ENCODE measurements at regions not wholly inside any gene's neighbourhood (a gene's known extent, or its start where the extent isn't known, plus 50 kb on each side); places are given as distances from the start of the nearest gene placed in this dataset.

DNA sequence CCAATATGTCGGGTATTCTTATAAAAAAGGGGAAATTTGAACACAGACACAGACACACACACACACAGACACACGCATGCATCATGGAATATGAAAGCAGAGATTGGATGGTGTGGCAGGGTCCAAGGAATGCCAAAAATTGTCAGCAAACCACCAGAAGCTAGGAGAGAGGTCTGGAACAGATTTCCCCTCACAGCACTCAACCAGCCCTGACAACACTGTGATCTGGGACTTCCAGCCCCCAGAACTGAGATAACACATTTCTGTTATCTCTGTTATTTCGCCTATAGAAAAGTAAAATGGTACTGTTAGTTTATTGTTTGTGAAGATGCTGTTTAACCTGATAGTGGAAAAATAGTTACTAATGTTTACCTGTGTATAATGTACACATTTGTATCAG, 145.4 kb upstream of the ZBED5 start:
- no peak overlapping the region for H3K4me3 ChIP-seq (ENCODE audit: low read depth, low read length)
- TF ChIP-seq, protein P1, sequence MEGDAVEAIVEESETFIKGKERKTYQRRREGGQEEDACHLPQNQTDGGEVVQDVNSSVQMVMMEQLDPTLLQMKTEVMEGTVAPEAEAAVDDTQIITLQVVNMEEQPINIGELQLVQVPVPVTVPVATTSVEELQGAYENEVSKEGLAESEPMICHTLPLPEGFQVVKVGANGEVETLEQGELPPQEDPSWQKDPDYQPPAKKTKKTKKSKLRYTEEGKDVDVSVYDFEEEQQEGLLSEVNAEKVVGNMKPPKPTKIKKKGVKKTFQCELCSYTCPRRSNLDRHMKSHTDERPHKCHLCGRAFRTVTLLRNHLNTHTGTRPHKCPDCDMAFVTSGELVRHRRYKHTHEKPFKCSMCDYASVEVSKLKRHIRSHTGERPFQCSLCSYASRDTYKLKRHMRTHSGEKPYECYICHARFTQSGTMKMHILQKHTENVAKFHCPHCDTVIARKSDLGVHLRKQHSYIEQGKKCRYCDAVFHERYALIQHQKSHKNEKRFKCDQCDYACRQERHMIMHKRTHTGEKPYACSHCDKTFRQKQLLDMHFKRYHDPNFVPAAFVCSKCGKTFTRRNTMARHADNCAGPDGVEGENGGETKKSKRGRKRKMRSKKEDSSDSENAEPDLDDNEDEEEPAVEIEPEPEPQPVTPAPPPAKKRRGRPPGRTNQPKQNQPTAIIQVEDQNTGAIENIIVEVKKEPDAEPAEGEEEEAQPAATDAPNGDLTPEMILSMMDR (IDR thresholded peaks at IDR 0.05; ENCODE audit: low read depth, low read length) = no peak
- in situ Hi-C loops (cut with HindIII; ENCODE audit: low sequenced_read_pairs) = no loop called here
- no peak for DNase-seq (ENCODE audit: low read depth, low spot score)

DNA sequence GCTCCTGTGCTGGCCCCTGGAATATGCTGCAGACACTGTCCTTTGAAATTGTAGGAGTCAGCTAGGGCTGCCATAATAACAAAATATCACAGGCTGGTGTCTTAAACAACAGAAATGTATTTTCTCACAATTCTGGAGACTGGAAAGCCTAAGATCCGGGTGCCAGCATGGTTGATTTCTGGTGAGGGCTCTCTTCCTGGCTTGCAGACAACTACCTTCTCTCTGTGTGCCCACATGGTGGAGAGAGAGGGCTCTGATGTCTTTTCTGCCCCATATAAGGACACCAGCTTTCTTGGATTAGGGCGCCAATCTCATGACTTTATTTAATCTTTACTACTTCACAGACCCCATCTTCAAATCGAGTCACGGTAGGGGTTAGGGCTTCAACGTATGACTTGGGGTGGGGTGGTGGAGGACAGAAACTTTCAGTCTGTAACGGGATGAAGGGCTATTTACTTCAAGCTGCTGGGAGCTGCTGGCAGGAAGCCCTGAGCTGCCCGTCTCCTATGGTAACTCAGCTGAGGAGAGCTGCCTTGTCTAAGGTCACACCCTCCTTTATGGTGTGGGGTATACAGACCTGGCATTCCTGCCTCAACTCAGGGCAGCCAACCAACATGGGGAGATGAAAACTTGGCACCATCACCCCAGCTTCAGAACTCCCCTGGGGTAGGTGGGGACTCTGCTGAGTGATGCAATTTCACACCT, 142.9 kb upstream of the ZBED5 start:
- in situ Hi-C loops (cut with HindIII; ENCODE audit: low sequenced_read_pairs) = no loop called here
- DNase-seq (ENCODE audit: low read depth, low spot score) = no peak
- no peak overlapping the region for H3K4me3 ChIP-seq (ENCODE audit: low read depth, low read length)
- TF ChIP-seq, protein P1 (IDR thresholded peaks at IDR 0.05; ENCODE audit: low read depth, low read length) = no peak

DNA sequence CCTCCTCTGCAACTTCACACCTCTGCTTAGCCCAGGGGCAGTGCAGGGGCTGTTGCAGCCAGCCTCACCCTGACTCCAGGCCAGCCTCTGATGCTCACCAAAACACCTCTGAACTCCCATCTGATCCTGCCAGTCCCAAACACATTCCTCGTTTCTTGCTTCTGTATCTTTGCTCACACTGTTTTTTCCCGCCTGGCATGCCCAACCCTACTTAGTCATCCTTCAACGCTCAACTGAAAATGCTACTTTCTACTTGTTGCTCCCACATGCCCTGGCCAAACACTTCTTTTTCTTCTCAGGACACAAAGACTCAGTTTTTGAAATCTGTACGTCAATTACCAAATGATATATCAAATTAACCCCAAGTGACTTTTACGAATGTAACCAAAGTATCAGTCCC, 140.8 kb upstream of the ZBED5 start:
- no peak overlapping the region for H3K4me3 ChIP-seq (ENCODE audit: low read depth, low read length)
- no peak for DNase-seq (ENCODE audit: low read depth, low spot score)
- TF ChIP-seq, protein P1 (IDR thresholded peaks at IDR 0.05; ENCODE audit: low read depth, low read length) = no peak
- in situ Hi-C loops (cut with HindIII; ENCODE audit: low sequenced_read_pairs) = no loop called here

DNA sequence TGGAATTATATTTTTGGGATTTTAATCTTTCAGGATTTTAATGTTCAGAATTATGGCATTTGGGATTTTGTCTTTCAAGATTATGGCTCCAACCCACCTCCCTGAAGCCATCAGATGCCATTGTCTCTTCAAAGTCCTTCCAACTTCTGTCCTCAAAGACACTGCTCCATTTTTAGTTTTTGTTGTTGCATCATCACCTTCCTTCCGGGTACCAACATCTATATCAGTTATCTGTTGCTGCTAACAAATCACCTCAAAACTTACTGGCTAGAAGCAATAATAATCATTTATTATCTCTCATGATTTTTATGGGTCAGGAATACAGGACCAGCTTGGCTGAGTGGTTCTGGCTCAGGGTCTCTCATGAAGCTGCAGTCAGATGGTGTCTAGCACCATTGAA, 138.8 kb upstream of the ZBED5 start:
- DNase-seq (ENCODE audit: low read depth, low spot score) = no peak
- in situ Hi-C loops (cut with HindIII; ENCODE audit: low sequenced_read_pairs) = no loop called here
- no peak overlapping the region for H3K4me3 ChIP-seq (ENCODE audit: low read depth, low read length)
- TF ChIP-seq, protein P1 (IDR thresholded peaks at IDR 0.05; ENCODE audit: low read depth, low read length) = no peak

DNA sequence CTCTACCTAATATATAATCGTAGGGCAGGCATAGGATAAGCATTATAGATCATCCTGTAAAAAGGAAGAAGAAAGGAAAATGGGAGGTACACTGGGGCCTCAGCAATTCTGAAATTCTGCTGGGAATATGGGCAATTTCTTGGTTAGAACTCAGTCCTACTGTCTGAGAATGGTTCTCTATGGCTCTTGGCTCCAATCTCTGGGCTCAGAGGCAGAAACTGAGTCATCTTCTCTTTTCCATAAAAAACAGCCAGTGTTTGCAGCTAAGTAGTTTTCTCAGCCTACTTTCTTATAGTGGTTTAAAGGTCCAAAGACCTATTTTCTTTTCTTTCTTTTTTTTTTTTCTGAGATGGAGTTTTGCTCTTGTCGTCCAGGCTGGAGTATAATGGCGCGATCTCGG, 135.8 kb upstream of the ZBED5 start:
- H3K4me3 ChIP-seq (ENCODE audit: low read depth, low read length) = no peak overlapping the region
- in situ Hi-C loops (cut with HindIII; ENCODE audit: low sequenced_read_pairs) = no loop called here
- TF ChIP-seq, protein P1 (IDR thresholded peaks at IDR 0.05; ENCODE audit: low read depth, low read length) = no peak
- DNase-seq (ENCODE audit: low read depth, low spot score) = no peak

DNA sequence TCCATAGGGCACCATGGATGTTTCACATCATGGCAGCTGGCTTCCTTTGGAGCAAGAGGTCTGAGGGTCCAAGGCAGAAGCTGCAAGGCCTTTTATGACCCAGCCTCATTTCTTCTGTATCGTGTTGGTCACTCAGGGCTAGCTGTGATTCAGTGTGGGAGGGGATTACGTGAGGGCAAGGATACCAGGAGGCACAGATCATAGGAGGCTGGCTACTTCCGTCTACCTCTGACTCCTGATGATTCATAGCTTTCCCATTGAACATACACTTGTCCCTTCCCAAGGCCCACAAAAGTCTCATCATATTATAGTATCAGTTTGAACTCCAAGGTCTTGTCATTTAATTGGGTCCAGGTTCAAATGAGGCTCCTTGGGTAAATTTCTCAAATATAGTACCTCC, 135.3 kb upstream of the ZBED5 start:
- DNase-seq (ENCODE audit: low read depth, low spot score) = no peak
- no peak overlapping the region for H3K4me3 ChIP-seq (ENCODE audit: low read depth, low read length)
- in situ Hi-C loops (cut with HindIII; ENCODE audit: low sequenced_read_pairs) = no loop called here
- TF ChIP-seq, protein P1 (IDR thresholded peaks at IDR 0.05; ENCODE audit: low read depth, low read length) = no peak

All from astrocyte of the spinal cord (primary cell).